AG04449 (cell line): ENCODE measurements at regions not wholly inside any gene's neighbourhood (a gene's known extent, or its start where the extent isn't known, plus 50 kb on each side); places are given as distances from the start of the nearest gene placed in this dataset.

Experiments
- CTCF ChIA-PET: fragments of 350-600 bp; formaldehyde crosslinking; extraction: SDS; loops from one replicate; lab custom pipeline; 2021; ENCODE audit warnings: antibody characterized with exemption; lab: Yijun Ruan, JAX
- POLR2A ChIA-PET: fragments of 400-600, 350-600 bp; formaldehyde crosslinking; extraction: SDS; loops from one replicate; lab custom pipeline; 2020; ENCODE audit warnings: antibody characterized with exemption, inconsistent platforms; lab: Yijun Ruan, JAX
- DNase-seq: peaks from one replicate; pipeline ENCODE4 v3.0.0-alpha.2; 2010; ENCODE audit warnings: low read depth, low spot score
- H3K4me3 ChIP-seq: 2 replicates; pipeline ENCODE4 v1.5.1; 2011; ENCODE audit warnings: low read depth, mild to moderate bottlenecking, control low read depth, low read length
- CTCF ChIP-seq: IDR thresholded peaks from one replicate; pipeline ENCODE4 v1.5.1; 2011; ENCODE audit warnings: mild to moderate bottlenecking, moderate library complexity, low read length, control low read depth, inconsistent platforms; ENCODE audit not compliant: insufficient read depth; ENCODE audit errors: missing control alignments

- no peak for TF ChIP-seq CTCF
- H3K4me3 ChIP-seq: no peak overlapping the region
- POLR2A ChIA-PET: no interaction called here
- CTCF ChIA-PET: no interaction called here
- DNase-seq: no peak
Observed at GRCh38 chr11:106409671-106410070, 332.2 kb downstream of the AASDHPPT start.

- no peak for DNase-seq
- no peak for TF ChIP-seq CTCF
- H3K4me3 ChIP-seq: no peak overlapping the region
- CTCF ChIA-PET: no interaction called here
- POLR2A ChIA-PET: no interaction called here
Observed at GRCh38 chr11:106410902-106411301, 333.4 kb downstream of the AASDHPPT start.

- no peak for TF ChIP-seq CTCF
- H3K4me3 ChIP-seq: no peak overlapping the region
- CTCF ChIA-PET: no interaction called here
- DNase-seq: no peak
- POLR2A ChIA-PET: no interaction called here
Observed at GRCh38 chr11:106413222-106413621, 335.8 kb downstream of the AASDHPPT start.

GRCh38 chr11:106415510-106415909, 338.0 kb downstream of the AASDHPPT start:
- no peak overlapping the region for H3K4me3 ChIP-seq
- no peak for DNase-seq
- TF ChIP-seq CTCF: no peak
- ChIA-PET POLR2A (interaction anchor here (0.7 kb wide), 1 partner anchor 191 kb away, joined by 3 read pairs; no protein-coding TSS in a partner anchor), CTCF (interaction anchor here (1.0 to 1.7 kb wide), 4 partner anchors 9 to 96 kb away, joined by 3 to 8 read pairs (median 3); no protein-coding TSS in a partner anchor)

GRCh38 chr11:106418791-106419190, 341.3 kb downstream of the AASDHPPT start:
- no peak overlapping the region for H3K4me3 ChIP-seq
- no peak for TF ChIP-seq CTCF
- DNase-seq: no peak
- ChIA-PET POLR2A (no interaction called here), CTCF (no interaction called here)

GRCh38 chr11:106420048-106420665, 342.7 kb downstream of the AASDHPPT start:
- ChIA-PET POLR2A (no interaction called here), CTCF (no interaction called here)
- no peak for TF ChIP-seq CTCF
- no peak for DNase-seq
- H3K4me3 ChIP-seq: no peak overlapping the region
